H1 (cell line): ENCODE measurements at regions not wholly inside any gene's neighbourhood (a gene's known extent, or its start where the extent isn't known, plus 50 kb on each side); places are given as distances from the start of the nearest gene placed in this dataset.

Source experiments
- KDM5A ChIP-seq: fragments of 200-600 bp; IDR thresholded peaks from 2 replicates; pipeline ENCODE4 v1.7.1; 2012; ENCODE audit warnings: mild to moderate bottlenecking, low read length, inconsistent platforms, mixed read lengths
- MAX ChIP-seq: IDR thresholded peaks from 2 replicates; pipeline ENCODE4 v1.6.1; 2012; ENCODE audit warnings: inconsistent platforms
- NRF1 ChIP-seq: IDR thresholded peaks from 2 replicates; pipeline ENCODE4 v1.6.1; 2011; ENCODE audit warnings: mild to moderate bottlenecking, low read depth, low read length, improper control_type of control experiment
- PHF8 ChIP-seq: fragments of 200-600 bp; sonication (generic); conservative IDR thresholded peaks from 2 replicates; pipeline ENCODE4 v1.7.1; 2012; ENCODE audit warnings: low read depth, mild to moderate bottlenecking, inconsistent platforms, low read length, moderate library complexity
- RAD21 ChIP-seq, 2 experiments: IDR thresholded peaks in 1 of 2; conservative IDR thresholded peaks in 1 of 2; 2 replicates each; pipeline ENCODE4 v1.6.1; 2011; ENCODE audit warnings: low read depth in 2 of 2, low read length in 2 of 2, improper control_type of control experiment in 1 of 2, inconsistent platforms in 1 of 2, mild to moderate bottlenecking in 1 of 2, moderate library complexity in 1 of 2

GRCh38 chr6:48206091-48206490 lies 95.1 kb upstream of the PTCHD4 start (continued):
- TF ChIP-seq MAX (no peak), RAD21 (IDR thresholded peaks at IDR 0.05 in 1 of 2, conservative IDR thresholded peaks at IDR 0.05 in 1 of 2; ENCODE audit: low read depth in 2 of 2, low read length in 2 of 2) (no peak), KDM5A (no peak), NRF1 (no peak), PHF8 (no peak)
